Keratinocyte (primary cell): ENCODE measurements at regions not wholly inside any gene's neighbourhood (a gene's known extent, or its start where the extent isn't known, plus 50 kb on each side); places are given as distances from the start of the nearest gene placed in this dataset.

Source experiments
- DNase-seq: peaks from one replicate; pipeline ENCODE4 v3.0.0-alpha.2; 2011; ENCODE audit warnings: low read depth, missing footprints, low spot score
- FAIRE-seq: peaks from 2 replicates; lab custom pipeline; 2011; peaks lifted over from hg19 to GRCh38; lab: Jason Lieb, UNC
- H2AFZ ChIP-seq: 2 replicates; pipeline ENCODE4 v1.6.0; 2012; ENCODE audit warnings: low read length, control low read depth, inconsistent platforms; ENCODE audit not compliant: control insufficient read depth
- H3K27ac ChIP-seq: 2 replicates; pipeline ENCODE4 v1.5.1; 2011; ENCODE audit warnings: low read length; ENCODE audit not compliant: control insufficient read depth, insufficient read depth
- H3K27me3 ChIP-seq: 3 replicates; pipeline ENCODE4 v1.6.0; 2011; ENCODE audit warnings: low read length; ENCODE audit not compliant: control insufficient read depth, insufficient read depth; ENCODE audit errors: extremely low read depth
- H3K36me3 ChIP-seq, 2 experiments: 2 replicates in 1 of 2; 3 replicates in 1 of 2; pipeline ENCODE4 v1.5.1; 2011; ENCODE audit warnings: low read length in 2 of 2, mild to moderate bottlenecking in 1 of 2; ENCODE audit not compliant: control insufficient read depth in 2 of 2, insufficient read depth in 2 of 2; ENCODE audit errors: extremely low read depth in 1 of 2
- H3K4me1 ChIP-seq: 3 replicates; pipeline ENCODE4 v1.5.1; 2011; ENCODE audit warnings: low read length; ENCODE audit not compliant: control insufficient read depth, insufficient read depth; ENCODE audit errors: extremely low read depth
- H3K4me2 ChIP-seq: 3 replicates; pipeline ENCODE4 v1.6.0; 2011; ENCODE audit warnings: low read depth, low read length; ENCODE audit not compliant: control insufficient read depth, insufficient read depth; ENCODE audit errors: extremely low read depth
- H3K4me3 ChIP-seq, 3 experiments: fragments of 200-600 bp in 1 of 3; sonication (generic) in 1 of 3; 2 replicates in 2 of 3; 3 replicates in 1 of 3; pipeline ENCODE4 v1.5.1; 2011 to 2016; ENCODE audit warnings: low read length in 3 of 3, mild to moderate bottlenecking in 3 of 3, control low read depth in 2 of 3, inconsistent platforms in 1 of 3, low read depth in 1 of 3, mixed read lengths in 1 of 3, mixed run types in 1 of 3, moderate library complexity in 1 of 3; ENCODE audit not compliant: control insufficient read depth in 2 of 3, insufficient read depth in 2 of 3; ENCODE audit errors: extremely low read depth in 1 of 3
- H3K79me2 ChIP-seq: 2 replicates; pipeline ENCODE4 v1.6.0; 2012; ENCODE audit warnings: low read length; ENCODE audit not compliant: control insufficient read depth, insufficient read depth
- H3K9ac ChIP-seq: 3 replicates; pipeline ENCODE4 v1.6.0; 2011; ENCODE audit warnings: low read length; ENCODE audit not compliant: control insufficient read depth, insufficient read depth; ENCODE audit errors: extremely low read depth
- H3K9me1 ChIP-seq: 3 replicates; pipeline ENCODE4 v1.6.0; 2011; ENCODE audit warnings: low read length; ENCODE audit not compliant: control insufficient read depth, insufficient read depth; ENCODE audit errors: extremely low read depth
- H3K9me3 ChIP-seq: 2 replicates; pipeline ENCODE4 v1.5.1; 2012; ENCODE audit warnings: low read depth, low read length; ENCODE audit not compliant: control insufficient read depth
- H4K20me1 ChIP-seq: 3 replicates; pipeline ENCODE4 v1.6.0; 2011; ENCODE audit warnings: low read length; ENCODE audit not compliant: control insufficient read depth, insufficient read depth; ENCODE audit errors: extremely low read depth
- EZH2 ChIP-seq: IDR thresholded peaks from one replicate; pipeline ENCODE4 v1.6.1; 2012; ENCODE audit warnings: inconsistent platforms, mild to moderate bottlenecking, low read length, moderate library complexity
- dilution Hi-C: fragments of 300-500 bp; cut with MboI; formaldehyde crosslinking; loops from one replicate; pipeline ENCODE4 v1.7.0; 2020; ENCODE audit warnings: low sequenced_read_pairs; ENCODE audit not compliant: extremely low pct_ligation_motif_present
- TF ChIP-seq, protein P1 (sequence below), 3 experiments: IDR thresholded peaks in 1 of 3; conservative IDR thresholded peaks in 1 of 3; optimal IDR thresholded peaks in 1 of 3; 2 replicates in 2 of 3; 3 replicates in 1 of 3; pipeline versions ENCODE3 to v1.5.1; 2011; ENCODE audit warnings: low read length in 3 of 3, mild to moderate bottlenecking in 3 of 3, moderate library complexity in 2 of 3, control low read depth in 1 of 3, inconsistent platforms in 1 of 3; ENCODE audit not compliant: insufficient read depth in 2 of 3; ENCODE audit errors: extremely low read depth in 1 of 3

DNA sequence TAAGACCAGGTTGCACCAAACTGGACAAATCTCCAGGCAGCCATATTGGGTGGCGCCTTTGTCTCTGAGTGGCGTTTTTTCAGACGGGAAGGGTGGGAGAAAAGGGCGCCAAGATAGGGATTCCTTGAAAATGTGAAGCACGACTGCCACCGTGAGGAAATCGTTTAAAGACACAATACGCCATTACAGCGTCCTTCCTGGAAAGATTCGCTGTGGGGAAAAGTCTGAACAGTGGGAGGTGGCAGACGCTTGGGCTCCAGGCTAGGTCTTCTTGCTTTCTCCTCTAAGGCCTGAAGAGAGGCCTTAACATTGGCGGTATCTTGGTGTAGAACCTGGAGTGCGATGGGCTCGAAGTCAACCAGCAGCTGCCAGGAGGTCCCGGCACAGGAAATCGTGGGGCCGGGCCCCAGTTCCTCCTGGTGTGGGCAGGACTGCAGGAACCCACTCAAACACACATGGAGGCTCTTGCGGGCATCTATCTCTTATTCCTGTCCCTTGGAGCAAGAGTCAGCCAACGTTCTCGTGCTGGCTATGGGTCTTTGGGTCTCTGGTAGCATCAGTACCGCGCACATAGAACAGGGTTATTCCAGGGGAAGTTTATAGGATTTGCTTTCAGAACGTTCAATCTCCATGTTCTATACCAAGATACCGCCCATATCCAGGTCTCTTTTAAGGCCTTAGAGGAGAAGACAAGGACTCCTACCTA, 208.8 kb downstream of the OR13H1 start:
- Histone ChIP-seq H3K4me1 (no peaks in the 10 kb centered on the region), H3K9ac (peak overlapping the region; percentile 60), H3K9me3 (no peaks in the 10 kb centered on the region), H2AFZ (peak overlapping the region; percentile 84), H3K27me3 (no peaks in the 10 kb centered on the region), H3K27ac (peak overlapping the region; percentile 49), H3K4me2 (peak overlapping the region; percentile 77), H3K79me2 (no peaks in the 10 kb centered on the region), H3K4me3 (peak overlapping the region; percentile 32 to 70 (median 62)), H4K20me1 (no peaks in the 10 kb centered on the region), H3K9me1 (no peaks in the 10 kb centered on the region), H3K36me3 (no peaks in the 10 kb centered on the region)
- dilution Hi-C loops: no loop called here
- TF ChIP-seq EZH2: no peak
- TF ChIP-seq, protein P1, sequence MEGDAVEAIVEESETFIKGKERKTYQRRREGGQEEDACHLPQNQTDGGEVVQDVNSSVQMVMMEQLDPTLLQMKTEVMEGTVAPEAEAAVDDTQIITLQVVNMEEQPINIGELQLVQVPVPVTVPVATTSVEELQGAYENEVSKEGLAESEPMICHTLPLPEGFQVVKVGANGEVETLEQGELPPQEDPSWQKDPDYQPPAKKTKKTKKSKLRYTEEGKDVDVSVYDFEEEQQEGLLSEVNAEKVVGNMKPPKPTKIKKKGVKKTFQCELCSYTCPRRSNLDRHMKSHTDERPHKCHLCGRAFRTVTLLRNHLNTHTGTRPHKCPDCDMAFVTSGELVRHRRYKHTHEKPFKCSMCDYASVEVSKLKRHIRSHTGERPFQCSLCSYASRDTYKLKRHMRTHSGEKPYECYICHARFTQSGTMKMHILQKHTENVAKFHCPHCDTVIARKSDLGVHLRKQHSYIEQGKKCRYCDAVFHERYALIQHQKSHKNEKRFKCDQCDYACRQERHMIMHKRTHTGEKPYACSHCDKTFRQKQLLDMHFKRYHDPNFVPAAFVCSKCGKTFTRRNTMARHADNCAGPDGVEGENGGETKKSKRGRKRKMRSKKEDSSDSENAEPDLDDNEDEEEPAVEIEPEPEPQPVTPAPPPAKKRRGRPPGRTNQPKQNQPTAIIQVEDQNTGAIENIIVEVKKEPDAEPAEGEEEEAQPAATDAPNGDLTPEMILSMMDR (optimal IDR thresholded peaks at IDR 0.05 in 1 of 3, IDR thresholded peaks at IDR 0.05 in 1 of 3, conservative IDR thresholded peaks at IDR 0.05 in 1 of 3; ENCODE audit: extremely low read depth in 1 of 3, insufficient read depth in 2 of 3, low read length in 3 of 3): peak; percentile 20 to 52 (median 47)
- DNase-seq (no peak), FAIRE-seq (no peak)

DNA sequence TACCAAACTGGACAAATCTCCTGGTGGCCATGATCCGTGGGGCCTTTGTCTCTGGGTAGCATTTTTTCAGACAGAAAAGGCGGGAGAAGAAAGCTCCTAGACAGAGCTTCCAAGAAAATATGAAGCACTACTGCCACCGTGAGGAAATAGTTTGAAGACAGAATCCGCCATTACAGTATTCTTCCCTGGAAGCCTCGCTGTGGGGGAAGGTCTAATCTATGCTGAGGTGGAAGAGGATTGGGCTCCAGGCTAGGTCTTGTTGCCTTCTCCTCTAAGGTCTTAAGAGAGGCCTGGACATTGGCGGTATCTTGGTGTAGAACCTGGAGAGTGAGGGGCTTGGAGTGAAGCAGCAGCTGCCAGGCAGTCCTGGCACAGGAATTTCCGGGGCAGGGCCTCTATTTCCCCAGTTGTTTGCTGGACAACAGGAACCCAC, 218.9 kb downstream of the OR13H1 start:
- DNase-seq (no peak), FAIRE-seq (peak; percentile 9)
- H3K79me2 ChIP-seq: no peaks in the 10 kb centered on the region
- H3K9me1 ChIP-seq: no peaks in the 10 kb centered on the region
- H3K4me3 ChIP-seq: peak overlapping the region in 1 of 3 experiments; percentile 17
- H4K20me1 ChIP-seq: no peaks in the 10 kb centered on the region
- no peaks in the 10 kb centered on the region for H3K27me3 ChIP-seq
- dilution Hi-C loops: no loop called here
- peak overlapping the region; percentile 72 for H2AFZ ChIP-seq
- no peaks in the 10 kb centered on the region for H3K4me1 ChIP-seq
- no peak for TF ChIP-seq EZH2
- TF ChIP-seq, protein P1 (optimal IDR thresholded peaks at IDR 0.05 in 1 of 3, IDR thresholded peaks at IDR 0.05 in 1 of 3, conservative IDR thresholded peaks at IDR 0.05 in 1 of 3; ENCODE audit: extremely low read depth in 1 of 3, insufficient read depth in 2 of 3, low read length in 3 of 3): peak in 2 of 3 experiments; percentile 38 to 41
- H3K27ac ChIP-seq: no peak overlapping the region
- H3K36me3 ChIP-seq: no peaks in the 10 kb centered on the region
- no peaks in the 10 kb centered on the region for H3K9me3 ChIP-seq
- H3K9ac ChIP-seq: no peak overlapping the region
- peak overlapping the region; percentile 66 for H3K4me2 ChIP-seq
